Activated CD4-positive, alpha-beta memory T cell treated with anti-CD3 and anti-CD28 coated beads for 36 hours (primary cell): ENCODE measurements at regions not wholly inside any gene's neighbourhood (a gene's known extent, or its start where the extent isn't known, plus 50 kb on each side); places are given as distances from the start of the nearest gene placed in this dataset.
A peak's percentile ranks its signal among the peaks of the same experiment; 100 is the strongest.

Source experiments
- CTCF ChIA-PET: fragments of 350-600 bp; sonication (Branson Sonifier 250); formaldehyde crosslinking; loops from one replicate; lab custom pipeline; 2021; ENCODE audit warnings: antibody characterized with exemption, inconsistent platforms; lab: Charles Lee
- POLR2A ChIA-PET: fragments of 350-600 bp; sonication (Branson Sonifier 250); formaldehyde crosslinking; loops from one replicate; lab custom pipeline; 2021; ENCODE audit warnings: antibody characterized with exemption; lab: Charles Lee
- DNase-seq: peaks from one replicate; pipeline ENCODE4 v3.0.0-alpha.2; 2020
- H3K27ac Mint-ChIP-seq: one replicate; pipeline ENCODE4 v1.8.0; 2021; ENCODE audit warnings: mixed read lengths
- H3K27me3 Mint-ChIP-seq: one replicate; pipeline ENCODE4 v1.8.0; 2021; ENCODE audit warnings: mixed read lengths
- H3K36me3 Mint-ChIP-seq: one replicate; pipeline ENCODE4 v1.8.0; 2021; ENCODE audit warnings: mixed read lengths
- H3K4me1 Mint-ChIP-seq: one replicate; pipeline ENCODE4 v1.8.0; 2021; ENCODE audit warnings: low read depth, mixed read lengths
- H3K4me3 Mint-ChIP-seq: one replicate; pipeline ENCODE4 v1.8.0; 2021; ENCODE audit warnings: mild to moderate bottlenecking, mixed read lengths
- H3K9me3 Mint-ChIP-seq: one replicate; pipeline ENCODE4 v1.8.0; 2021; ENCODE audit warnings: mixed read lengths
- intact Hi-C: fragments of 100-400 bp; cut with micrococcal nuclease; formaldehyde crosslinking; loops from one replicate; pipeline ENCODE4 v1.15.1; 2023

GRCh38 chr14:96931751-96932150, 134.6 kb downstream of the VRK1 start:
- H3K4me1 Mint-ChIP-seq, result no peaks in the 10 kb centered on the region
- no peak overlapping the region for H3K27ac Mint-ChIP-seq
- H3K36me3 Mint-ChIP-seq, result no peaks in the 10 kb centered on the region
- H3K9me3 Mint-ChIP-seq, result no peaks in the 10 kb centered on the region
- ChIA-PET POLR2A (no interaction called here), CTCF (no interaction called here)
- H3K4me3 Mint-ChIP-seq, result no peak overlapping the region
- intact Hi-C loops, result no loop called here
- no peak for DNase-seq
- H3K27me3 Mint-ChIP-seq, result no peaks in the 10 kb centered on the region

GRCh38 chr14:96934638-96935330, 137.6 kb downstream of the VRK1 start:
- Mint-ChIP-seq H3K27me3 (no peaks in the 10 kb centered on the region), H3K36me3 (no peaks in the 10 kb centered on the region), H3K4me3 (no peak overlapping the region), H3K4me1 (no peaks in the 10 kb centered on the region), H3K9me3 (no peaks in the 10 kb centered on the region), H3K27ac (no peak overlapping the region)
- ChIA-PET CTCF (no interaction called here), POLR2A (no interaction called here)
- intact Hi-C loops, result no loop called here
- DNase-seq, result no peak

- Mint-ChIP-seq H3K4me1 (no peaks in the 10 kb centered on the region), H3K9me3 (no peaks in the 10 kb centered on the region), H3K36me3 (no peaks in the 10 kb centered on the region), H3K27me3 (no peaks in the 10 kb centered on the region), H3K27ac (no peak overlapping the region), H3K4me3 (no peak overlapping the region)
- intact Hi-C loops, result no loop called here
- CTCF ChIA-PET, result no interaction called here
- POLR2A ChIA-PET, result no interaction called here
- DNase-seq, result peak; percentile 17
Measured at GRCh38 chr14:96938946-96939345, 141.8 kb downstream of the VRK1 start.

GRCh38 chr14:96940009-96940408, 142.8 kb downstream of the VRK1 start:
- Mint-ChIP-seq H3K27ac (no peak overlapping the region), H3K4me3 (no peak overlapping the region), H3K4me1 (no peaks in the 10 kb centered on the region), H3K36me3 (no peaks in the 10 kb centered on the region), H3K27me3 (no peaks in the 10 kb centered on the region), H3K9me3 (no peaks in the 10 kb centered on the region)
- peak; percentile 10 for DNase-seq
- POLR2A ChIA-PET, result no interaction called here
- CTCF ChIA-PET, result no interaction called here
- intact Hi-C loops, result no loop called here

GRCh38 chr14:96944297-96944696, 147.1 kb downstream of the VRK1 start:
- Mint-ChIP-seq H3K4me1 (peaks cover 11% of the 10 kb centered on the region), H3K4me3 (no peak overlapping the region), H3K36me3 (peaks cover 3% of the 10 kb centered on the region), H3K27me3 (no peaks in the 10 kb centered on the region), H3K27ac (no peak overlapping the region), H3K9me3 (no peaks in the 10 kb centered on the region)
- CTCF ChIA-PET, result no interaction called here
- no peak for DNase-seq
- POLR2A ChIA-PET, result no interaction called here
- intact Hi-C loops, result no loop called here

GRCh38 chr14:96945721-96946120, 148.5 kb downstream of the VRK1 start:
- Mint-ChIP-seq H3K27me3 (no peaks in the 10 kb centered on the region), H3K4me1 (peaks cover 16% of the 10 kb centered on the region), H3K36me3 (peaks cover 3% of the 10 kb centered on the region), H3K4me3 (no peak overlapping the region), H3K9me3 (no peaks in the 10 kb centered on the region), H3K27ac (no peak overlapping the region)
- CTCF ChIA-PET, result no interaction called here
- intact Hi-C loops, result no loop called here
- POLR2A ChIA-PET, result no interaction called here
- no peak for DNase-seq

- Mint-ChIP-seq H3K36me3 (peaks cover 6% of the 10 kb centered on the region), H3K27ac (no peak overlapping the region), H3K4me1 (peaks cover 16% of the 10 kb centered on the region), H3K27me3 (no peaks in the 10 kb centered on the region), H3K9me3 (no peaks in the 10 kb centered on the region), H3K4me3 (no peak overlapping the region)
- intact Hi-C loops, result no loop called here
- ChIA-PET CTCF (no interaction called here), POLR2A (no interaction called here)
- DNase-seq, result no peak
Measured at GRCh38 chr14:96949594-96949993, 152.4 kb downstream of the VRK1 start.

- H3K4me3 Mint-ChIP-seq, result no peak overlapping the region
- ChIA-PET POLR2A (no interaction called here), CTCF (no interaction called here)
- no peak for DNase-seq
- intact Hi-C loops, result no loop called here
- no peaks in the 10 kb centered on the region for H3K27me3 Mint-ChIP-seq
- no peak overlapping the region for H3K27ac Mint-ChIP-seq
- H3K9me3 Mint-ChIP-seq, result no peaks in the 10 kb centered on the region
- H3K36me3 Mint-ChIP-seq, result peaks cover 3% of the 10 kb centered on the region
- peaks cover 6% of the 10 kb centered on the region for H3K4me1 Mint-ChIP-seq
Measured at GRCh38 chr14:96951511-96951910, 154.3 kb downstream of the VRK1 start.

- DNase-seq, result no peak
- Mint-ChIP-seq H3K27me3 (no peaks in the 10 kb centered on the region), H3K9me3 (no peaks in the 10 kb centered on the region), H3K4me1 (peaks cover 6% of the 10 kb centered on the region), H3K27ac (no peak overlapping the region), H3K36me3 (peaks cover 3% of the 10 kb centered on the region), H3K4me3 (no peak overlapping the region)
- CTCF ChIA-PET, result interaction anchor here (0.6 kb wide), 1 partner anchor 294 kb away, joined by 3 read pairs; no protein-coding TSS in a partner anchor
- POLR2A ChIA-PET, result no interaction called here
- intact Hi-C loops, result no loop called here
Measured at GRCh38 chr14:96953087-96953874, 156.1 kb downstream of the VRK1 start.

GRCh38 chr14:96953875-96954185, 156.6 kb downstream of the VRK1 start:
- no peaks in the 10 kb centered on the region for H3K9me3 Mint-ChIP-seq
- no peak for DNase-seq
- peaks cover 3% of the 10 kb centered on the region for H3K36me3 Mint-ChIP-seq
- POLR2A ChIA-PET, result no interaction called here
- H3K27me3 Mint-ChIP-seq, result no peaks in the 10 kb centered on the region
- H3K4me3 Mint-ChIP-seq, result no peak overlapping the region
- H3K27ac Mint-ChIP-seq, result no peak overlapping the region
- CTCF ChIA-PET, result no interaction called here
- peaks cover 6% of the 10 kb centered on the region for H3K4me1 Mint-ChIP-seq
- intact Hi-C loops, result no loop called here

- Mint-ChIP-seq H3K4me1 (peaks cover 14% of the 10 kb centered on the region), H3K9me3 (peaks cover 13% of the 10 kb centered on the region), H3K36me3 (peaks cover 14% of the 10 kb centered on the region), H3K4me3 (no peak overlapping the region), H3K27ac (no peak overlapping the region), H3K27me3 (no peaks in the 10 kb centered on the region)
- CTCF ChIA-PET, result interaction anchor here (0.8 kb wide), 1 partner anchor 81 kb away, joined by 3 read pairs; no protein-coding TSS in a partner anchor
- intact Hi-C loops, result no loop called here
- DNase-seq, result no peak
- POLR2A ChIA-PET, result no interaction called here
Measured at GRCh38 chr14:96956464-96957239, 159.5 kb downstream of the VRK1 start.

- no peak overlapping the region for H3K4me3 Mint-ChIP-seq
- H3K27ac Mint-ChIP-seq, result no peak overlapping the region
- ChIA-PET CTCF (no interaction called here), POLR2A (no interaction called here)
- H3K27me3 Mint-ChIP-seq, result no peaks in the 10 kb centered on the region
- peaks cover 24% of the 10 kb centered on the region for H3K9me3 Mint-ChIP-seq
- intact Hi-C loops, result no loop called here
- H3K36me3 Mint-ChIP-seq, result peaks cover 13% of the 10 kb centered on the region
- peaks cover 26% of the 10 kb centered on the region for H3K4me1 Mint-ChIP-seq
- DNase-seq, result no peak
Measured at GRCh38 chr14:96958057-96958456, 160.9 kb downstream of the VRK1 start.
